Pons (tissue), 1 donor: ENCODE measurements at regions not wholly inside any gene's neighbourhood (a gene's known extent, or its start where the extent isn't known, plus 50 kb on each side); places are given as distances from the start of the nearest gene placed in this dataset.

ENCODE experiments used
- DNase-seq: peaks from one replicate; pipeline ENCODE4 v3.0.0-alpha.2; 2016; ENCODE audit warnings: low spot score

- no peak for DNase-seq
Measured at GRCh38 chr1:195065437-195065836, 1542.8 kb downstream of the KCNT2 start.

GRCh38 chr1:195064358-195064757 is 1543.9 kb downstream of the KCNT2 start:
- no peak for DNase-seq

- DNase-seq = no peak
Measured at GRCh38 chr1:195054217-195054687, 1554.0 kb downstream of the KCNT2 start.

GRCh38 chr1:195053478-195053877 is 1554.8 kb downstream of the KCNT2 start:
- DNase-seq = no peak

GRCh38 chr1:195047772-195048171 is 1560.5 kb downstream of the KCNT2 start:
- no peak for DNase-seq

- DNase-seq = no peak
Measured at GRCh38 chr1:195045072-195045471, 1563.2 kb downstream of the KCNT2 start.

GRCh38 chr1:195030793-195031192 is 1577.4 kb downstream of the KCNT2 start:
- no peak for DNase-seq

- no peak for DNase-seq
Measured at GRCh38 chr1:195026792-195027191, 1581.4 kb downstream of the KCNT2 start.

GRCh38 chr1:195019385-195019784 is 1588.9 kb downstream of the KCNT2 start:
- DNase-seq = no peak

GRCh38 chr1:195012995-195013394 is 1595.2 kb downstream of the KCNT2 start:
- no peak for DNase-seq

- no peak for DNase-seq
Measured at GRCh38 chr1:195005338-195005737, 1602.9 kb downstream of the KCNT2 start.

GRCh38 chr1:194990483-194990882 is 1617.8 kb downstream of the KCNT2 start:
- no peak for DNase-seq

GRCh38 chr1:194975913-194976312 is 1632.3 kb downstream of the KCNT2 start:
- no peak for DNase-seq

- DNase-seq = no peak
Measured at GRCh38 chr1:194968916-194969315, 1639.3 kb downstream of the KCNT2 start.

- no peak for DNase-seq
Measured at GRCh38 chr1:194959795-194960194, 1648.4 kb downstream of the KCNT2 start.

- no peak for DNase-seq
Measured at GRCh38 chr1:194952171-194952570, 1656.1 kb downstream of the KCNT2 start.

GRCh38 chr1:194950584-194950983 is 1657.7 kb downstream of the KCNT2 start:
- no peak for DNase-seq

GRCh38 chr1:194940336-194941030 is 1667.8 kb downstream of the KCNT2 start:
- no peak for DNase-seq

- no peak for DNase-seq
Measured at GRCh38 chr1:194935864-194936263, 1672.4 kb downstream of the KCNT2 start.

- no peak for DNase-seq
Measured at GRCh38 chr1:194931166-194931565, 1677.1 kb downstream of the KCNT2 start.

- no peak for DNase-seq
Measured at GRCh38 chr1:194930132-194930531, 1678.1 kb downstream of the KCNT2 start.

GRCh38 chr1:194929357-194929756 is 1678.9 kb downstream of the KCNT2 start:
- no peak for DNase-seq

- DNase-seq = no peak
Measured at GRCh38 chr1:194919146-194919545, 1689.1 kb downstream of the KCNT2 start.

- no peak for DNase-seq
Measured at GRCh38 chr1:194917769-194918168, 1690.5 kb downstream of the KCNT2 start.
